Ecto neural progenitor cell (in vitro differentiated cells): ENCODE measurements at regions not wholly inside any gene's neighbourhood (a gene's known extent, or its start where the extent isn't known, plus 50 kb on each side); places are given as distances from the start of the nearest gene placed in this dataset.
"Not testable (repeated sequence)": the region's sequence is repeated elsewhere in the genome, so short reads cannot be mapped to it uniquely, and the experiment has no call there.

Experiments
- DNase-seq: peaks from one replicate; pipeline ENCODE4 v3.0.0-alpha.2; 2018; ENCODE audit warnings: low spot score

DNA sequence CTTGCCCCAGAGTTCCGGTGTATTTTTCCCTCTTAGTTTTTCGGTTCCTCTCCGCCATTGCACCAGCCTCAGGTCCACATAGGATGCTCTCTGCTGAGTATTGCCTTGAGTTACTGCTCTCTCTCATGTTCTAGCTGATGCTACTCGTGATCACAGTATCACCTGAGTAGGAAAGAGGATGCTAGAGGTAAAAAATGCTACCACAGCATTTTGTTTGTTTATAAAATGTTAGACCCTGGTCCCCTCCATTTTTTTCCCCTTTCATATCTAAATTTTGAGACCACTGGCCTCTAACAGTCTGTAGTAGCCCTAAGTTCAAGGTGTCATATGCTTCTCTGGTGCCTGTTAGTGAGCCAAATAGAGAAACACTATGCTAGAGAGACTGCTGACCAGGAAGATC, 175.5 kb downstream of the OR2B2 start:
- DNase-seq, result no peak

- no peak for DNase-seq
Observed at GRCh38 chr6:27728442-27728841, 183.8 kb downstream of the OR2B2 start.

- no peak for DNase-seq
Observed at GRCh38 chr6:27726619-27727023, 185.6 kb downstream of the OR2B2 start.

DNA sequence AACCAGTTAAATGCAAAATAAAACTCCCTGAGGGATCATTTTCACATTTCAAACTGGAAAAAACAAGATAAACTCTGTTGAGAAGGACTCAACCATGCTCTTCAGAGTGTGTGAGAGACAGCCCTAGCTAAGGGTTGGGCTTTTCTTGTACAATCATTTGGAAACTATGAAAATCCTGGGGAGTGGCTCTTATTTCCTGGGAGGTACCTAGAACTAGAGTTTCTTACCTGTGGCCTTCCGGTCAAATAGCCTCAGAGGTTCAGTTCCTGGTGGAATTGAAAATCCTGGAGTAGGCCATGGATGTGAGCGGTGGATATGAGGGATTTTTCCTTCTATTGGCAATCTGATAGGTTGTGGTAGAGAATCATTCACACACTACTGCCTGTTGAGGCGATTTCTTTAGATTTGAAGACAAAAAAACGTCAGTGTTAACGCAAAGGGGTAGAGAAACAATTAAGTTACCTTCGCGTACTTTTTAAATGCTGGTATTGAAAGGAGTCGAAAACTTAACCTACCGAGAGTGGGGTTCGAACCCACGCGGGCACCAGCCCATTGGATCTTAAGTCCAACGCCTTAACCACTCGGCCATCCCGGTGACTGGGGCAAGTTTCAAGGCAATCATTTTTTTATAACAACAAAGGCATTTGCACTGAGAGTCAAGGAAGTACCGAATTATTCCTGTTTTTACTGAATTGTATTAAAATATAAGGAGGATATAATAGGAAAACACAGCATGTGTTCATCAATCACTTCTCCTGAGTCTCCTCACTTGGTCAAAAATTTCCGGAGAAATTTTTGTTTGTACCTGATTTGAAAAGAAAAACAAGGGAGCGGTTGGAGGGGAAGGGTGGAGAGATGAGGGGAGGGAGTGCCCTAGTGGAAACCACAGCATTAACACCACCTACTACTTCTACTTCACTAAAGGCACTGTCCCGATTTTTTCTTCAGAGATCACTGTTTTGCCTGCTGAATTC, 191.3 kb downstream of the OR2B2 start:
- DNase-seq, result peak; percentile 55

DNA sequence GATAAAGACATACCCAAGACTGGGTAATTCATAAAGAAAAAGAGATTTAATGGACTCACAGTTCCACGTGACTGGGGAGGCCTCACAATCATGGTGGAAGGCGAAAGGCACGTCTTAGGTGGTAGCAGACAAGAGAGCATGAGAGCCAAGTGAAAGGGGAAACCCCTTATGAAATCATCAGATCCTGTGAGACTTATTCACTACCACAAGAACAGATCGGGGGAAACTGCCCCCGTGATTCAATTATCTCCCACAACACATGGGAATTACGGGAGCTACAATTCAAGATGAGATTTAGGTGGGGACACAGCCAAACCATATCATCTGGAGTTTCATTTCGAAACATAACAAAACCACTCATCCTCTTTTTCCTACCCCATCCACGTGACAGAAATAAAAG, 193.2 kb downstream of the OR2B2 start:
- not testable (repeated sequence) for DNase-seq

DNA sequence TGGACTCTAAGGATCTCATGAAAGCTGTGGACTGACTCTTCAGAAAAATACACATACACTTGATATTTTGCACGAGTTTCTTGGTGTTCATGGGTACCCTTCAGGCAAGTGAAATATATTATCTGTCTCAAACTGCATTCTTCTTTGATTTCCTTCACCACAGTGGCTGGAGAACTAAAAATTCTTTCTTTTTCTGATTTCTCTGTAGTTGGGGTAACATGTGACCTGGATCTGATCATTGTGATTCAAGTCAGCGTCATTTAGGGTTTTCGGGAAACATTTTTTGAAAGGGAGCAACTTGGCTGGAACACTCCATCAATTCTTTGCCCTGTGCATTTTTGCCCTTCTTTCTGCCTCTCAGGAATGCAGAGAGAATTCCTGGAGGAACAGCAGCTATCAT, 205.8 kb downstream of the OR2B2 start:
- DNase-seq, result no peak

GRCh38 chr6:27700337-27700736, 211.9 kb downstream of the OR2B2 start:
- DNase-seq, result no peak

GRCh38 chr6:27694547-27694874, 217.7 kb downstream of the OR2B2 start:
- DNase-seq, result no peak

DNA sequence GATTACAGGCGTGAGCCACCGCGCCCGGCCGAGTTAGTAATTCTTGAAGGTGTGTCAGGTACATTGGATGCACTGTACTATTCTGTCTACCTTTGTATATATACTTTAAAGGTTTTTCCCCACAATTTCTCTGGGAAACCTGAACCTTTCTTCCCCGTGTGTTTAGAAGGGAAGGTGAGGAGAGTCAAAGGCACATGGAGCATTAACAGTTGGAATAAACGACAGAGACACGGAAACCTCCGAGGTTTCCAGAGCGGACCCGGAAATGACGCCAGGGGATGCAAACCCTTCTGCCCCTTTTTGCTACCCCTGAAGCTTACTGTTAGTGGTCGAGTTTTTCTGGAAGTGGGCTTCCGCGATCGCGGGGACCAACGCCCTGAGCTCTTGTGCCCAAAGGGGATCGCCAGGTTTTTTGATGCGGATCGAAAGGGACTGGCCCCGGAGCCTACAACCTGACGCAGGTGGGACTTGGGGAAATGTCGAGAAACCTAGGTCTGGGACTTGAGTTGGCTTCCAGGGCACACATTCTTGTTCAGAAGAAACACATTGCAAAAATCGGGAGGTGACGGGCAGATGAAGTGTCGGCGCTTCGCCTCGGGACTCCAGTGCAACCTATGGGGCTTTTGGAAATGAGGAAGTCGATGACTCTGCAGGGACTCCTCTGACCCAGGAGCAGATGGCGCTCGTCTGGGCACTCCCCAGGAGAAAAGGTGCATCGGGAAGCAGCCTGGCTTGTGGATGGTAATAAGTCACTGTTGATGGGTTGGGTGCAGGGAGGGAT, 218.2 kb downstream of the OR2B2 start:
- DNase-seq, result no peak

GRCh38 chr6:27692133-27692532, 219.2 kb upstream of the ZNF184 start:
- not testable (repeated sequence) for DNase-seq

DNA sequence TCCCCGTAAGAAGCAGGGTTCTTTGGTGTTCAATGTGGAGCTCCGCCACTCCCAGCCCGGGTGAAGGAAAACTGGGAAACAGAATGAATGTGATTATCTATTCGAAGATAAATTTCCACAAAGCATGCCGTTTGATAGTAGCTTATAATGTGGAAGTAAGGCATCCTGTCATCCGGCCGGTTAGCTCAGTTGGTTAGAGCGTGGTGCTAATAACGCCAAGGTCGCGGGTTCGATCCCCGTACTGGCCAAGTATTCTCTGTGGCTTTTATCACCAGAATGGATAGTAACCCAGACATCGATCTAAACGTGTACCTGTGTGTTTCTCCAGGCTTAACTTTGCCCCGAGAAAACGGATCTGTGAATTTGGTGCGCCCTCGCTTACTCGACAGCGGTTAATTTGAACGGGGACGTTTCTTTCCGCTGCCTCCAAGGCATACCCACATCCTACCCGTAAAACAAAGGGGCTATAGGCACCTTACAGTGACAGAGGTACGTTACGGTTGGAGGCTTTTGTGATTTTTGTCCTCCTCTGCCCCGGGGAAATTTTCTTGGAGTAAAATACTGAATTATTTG, 215.2 kb upstream of the ZNF184 start:
- peak; percentile 91 for DNase-seq

- DNase-seq, result peak; percentile 93
Observed at GRCh38 chr6:27687154-27688013, 214.5 kb upstream of the ZNF184 start.

GRCh38 chr6:27685279-27685678, 212.4 kb upstream of the ZNF184 start:
- DNase-seq, result no peak

DNA sequence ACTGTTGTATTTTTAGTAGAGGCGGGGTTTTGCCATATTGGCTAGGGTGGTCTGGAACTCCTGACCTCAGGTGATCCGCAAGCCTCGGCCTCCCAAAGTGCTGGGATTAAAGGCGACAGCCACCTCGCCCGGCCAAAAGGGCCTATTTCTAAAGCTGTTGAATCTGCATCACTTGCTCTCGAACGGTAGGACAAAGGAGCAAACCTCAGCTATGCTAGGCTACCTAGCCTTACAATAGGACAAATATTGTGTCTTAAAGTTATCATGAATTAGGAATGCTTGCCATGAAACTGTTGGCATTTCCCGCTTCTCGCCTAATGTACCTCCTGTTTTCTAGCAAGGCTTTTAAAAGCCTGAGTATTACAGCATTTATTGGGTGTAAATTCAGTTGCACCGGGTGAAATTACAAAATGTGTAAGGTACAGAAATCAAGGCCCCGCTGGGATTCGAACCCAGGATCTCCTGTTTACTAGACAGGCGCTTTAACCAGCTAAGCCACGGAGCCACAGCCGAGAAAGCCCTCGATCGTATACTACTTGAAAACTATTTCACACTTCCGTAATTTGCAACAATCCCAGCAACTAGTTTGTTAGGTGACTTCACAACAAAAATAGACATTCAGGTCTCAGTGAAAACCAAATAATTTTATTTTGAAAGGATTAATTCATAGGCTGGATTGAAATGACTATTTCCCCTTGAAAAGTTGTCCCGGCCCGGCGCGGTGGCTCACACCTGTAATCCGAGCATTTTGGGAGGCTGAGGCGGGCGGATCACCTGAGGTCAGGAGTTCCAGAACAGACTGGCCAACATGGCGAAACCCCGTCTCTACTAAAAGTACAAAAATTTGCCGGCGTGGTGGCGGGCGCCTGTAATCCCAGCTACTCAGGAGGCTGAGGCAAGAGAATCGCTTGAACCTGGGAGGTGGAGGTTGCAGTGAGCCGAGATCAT, 211.6 kb upstream of the ZNF184 start:
- peak; percentile 75 for DNase-seq

GRCh38 chr6:27679964-27680694, 207.2 kb upstream of the ZNF184 start:
- DNase-seq, result no peak

DNA sequence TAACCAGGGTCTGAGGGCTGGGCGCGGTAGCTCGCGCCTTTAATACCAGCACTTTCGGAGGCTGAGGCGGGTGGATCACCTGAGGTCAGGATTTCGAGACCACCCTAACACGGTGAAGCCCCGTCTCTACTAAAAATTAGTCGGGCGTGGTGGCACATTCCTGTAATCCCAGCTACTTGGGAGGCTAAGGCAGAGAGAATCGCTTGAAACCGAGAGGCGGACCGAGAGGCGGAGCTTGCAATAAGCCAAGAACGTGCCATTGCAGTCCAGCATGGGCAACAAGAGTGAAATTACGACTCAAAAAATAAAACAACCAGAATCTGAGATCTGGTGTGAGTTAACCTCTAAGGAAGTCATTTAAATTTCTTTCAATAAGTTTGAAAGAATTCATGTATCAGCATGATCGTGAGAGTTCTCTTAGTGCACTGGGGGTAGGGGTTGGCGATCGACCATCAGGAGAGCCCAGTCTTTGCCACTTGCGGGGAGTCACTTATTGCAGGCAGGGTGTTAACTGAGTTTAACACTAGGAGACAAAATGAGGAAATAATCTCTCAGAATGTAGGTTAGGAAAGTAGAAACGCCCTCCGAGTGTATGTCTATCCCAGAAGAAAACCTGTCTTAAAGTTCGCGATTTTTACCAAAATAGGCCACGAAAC, 206.5 kb upstream of the ZNF184 start:
- peak; percentile 55 for DNase-seq

DNA sequence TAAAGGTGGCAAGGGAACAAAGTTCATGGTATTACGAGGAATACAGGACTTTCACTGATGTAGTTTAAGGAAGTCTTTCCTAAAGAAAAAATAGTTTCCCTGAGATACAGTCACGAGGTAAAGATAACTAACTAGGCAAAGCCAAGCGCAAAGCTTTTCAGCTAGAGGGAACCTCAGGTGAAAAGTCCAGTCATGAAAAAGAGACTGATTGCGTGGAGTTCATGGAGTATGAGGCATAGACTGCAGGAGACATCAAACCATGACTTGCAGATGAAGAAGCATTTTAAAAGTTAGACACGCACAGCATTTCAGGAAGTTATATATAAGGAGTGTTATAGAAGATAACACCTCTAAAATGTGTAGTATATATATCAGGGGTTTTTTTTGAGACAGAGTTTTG, 205.6 kb upstream of the ZNF184 start:
- no peak for DNase-seq

DNA sequence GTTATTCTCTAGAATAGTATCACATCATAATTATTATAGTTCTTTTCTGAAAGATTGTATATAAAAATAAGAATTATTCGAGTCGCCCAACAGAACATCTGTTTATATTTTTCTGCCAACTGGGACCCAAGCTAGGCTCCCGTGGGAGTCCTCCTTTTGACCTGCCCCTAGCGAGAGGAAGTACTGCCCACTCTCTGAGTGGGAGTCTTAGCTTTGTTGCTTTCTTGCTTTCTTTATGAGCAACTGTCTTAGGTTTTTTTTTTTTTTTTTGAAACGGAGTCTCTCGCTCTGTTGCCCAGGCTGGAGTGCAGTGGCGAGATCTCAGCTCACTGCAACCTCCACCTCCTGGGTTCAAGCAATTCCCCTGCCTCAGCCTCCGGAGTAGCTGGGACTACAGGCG, 202.0 kb upstream of the ZNF184 start:
- no peak for DNase-seq

DNA sequence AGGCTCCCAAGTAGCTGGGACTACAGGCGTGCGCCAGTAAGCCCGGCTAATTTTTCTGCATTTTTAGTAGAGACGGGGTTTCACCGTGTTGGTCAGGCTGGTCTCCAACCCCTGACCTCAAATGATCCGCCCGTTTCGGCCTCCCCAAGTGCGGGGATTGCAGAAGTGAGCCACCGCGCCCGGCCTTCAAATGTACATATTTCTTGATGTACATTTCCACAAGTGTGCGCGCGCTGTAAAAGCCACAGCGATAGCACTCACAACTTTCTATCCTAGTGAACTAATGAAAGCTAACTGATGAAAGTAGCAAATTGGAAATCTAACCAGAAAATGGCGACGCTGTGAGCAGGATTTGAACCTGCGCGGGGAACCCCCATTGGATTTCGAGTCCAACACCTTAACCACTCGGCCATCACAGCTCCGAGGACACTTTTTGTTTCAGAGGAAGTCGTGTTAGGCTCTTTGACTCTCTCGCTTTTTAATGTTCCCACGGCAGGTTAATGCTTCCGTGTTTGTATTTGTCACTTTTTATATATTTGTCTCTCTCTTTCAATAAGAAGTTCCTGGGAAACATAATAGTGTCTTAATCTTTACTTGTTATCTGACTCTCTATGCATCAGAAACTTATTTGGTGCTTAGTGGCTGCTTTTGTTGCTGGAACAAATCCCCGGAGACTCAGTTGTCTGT, 199.4 kb upstream of the ZNF184 start:
- peak; percentile 85 for DNase-seq
